ENCODE measurements at regions not wholly inside any gene's neighbourhood (a gene's known extent, or its start where the extent isn't known, plus 50 kb on each side); places are given as distances from the start of the nearest gene placed in this dataset.

DNA sequence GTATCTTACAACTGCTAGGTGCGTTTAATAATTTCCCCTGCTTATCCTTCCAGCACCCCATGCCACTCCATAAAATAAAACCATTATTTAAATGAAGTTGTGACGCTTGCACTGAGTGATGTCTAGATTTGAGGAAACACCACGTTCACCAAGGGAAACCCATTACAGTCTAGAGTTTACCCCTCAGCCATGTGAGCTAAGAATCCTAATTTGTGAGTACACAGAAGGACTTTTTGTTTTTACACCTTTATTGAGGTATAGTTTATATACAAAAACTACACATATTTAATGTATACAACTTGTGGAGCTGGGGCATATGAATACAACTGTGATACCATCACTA is 326.8 kb downstream of the RAPGEF2 start:
- no peak for DNase-seq (ENCODE audit: low read depth)
- TF ChIP-seq, protein P1, sequence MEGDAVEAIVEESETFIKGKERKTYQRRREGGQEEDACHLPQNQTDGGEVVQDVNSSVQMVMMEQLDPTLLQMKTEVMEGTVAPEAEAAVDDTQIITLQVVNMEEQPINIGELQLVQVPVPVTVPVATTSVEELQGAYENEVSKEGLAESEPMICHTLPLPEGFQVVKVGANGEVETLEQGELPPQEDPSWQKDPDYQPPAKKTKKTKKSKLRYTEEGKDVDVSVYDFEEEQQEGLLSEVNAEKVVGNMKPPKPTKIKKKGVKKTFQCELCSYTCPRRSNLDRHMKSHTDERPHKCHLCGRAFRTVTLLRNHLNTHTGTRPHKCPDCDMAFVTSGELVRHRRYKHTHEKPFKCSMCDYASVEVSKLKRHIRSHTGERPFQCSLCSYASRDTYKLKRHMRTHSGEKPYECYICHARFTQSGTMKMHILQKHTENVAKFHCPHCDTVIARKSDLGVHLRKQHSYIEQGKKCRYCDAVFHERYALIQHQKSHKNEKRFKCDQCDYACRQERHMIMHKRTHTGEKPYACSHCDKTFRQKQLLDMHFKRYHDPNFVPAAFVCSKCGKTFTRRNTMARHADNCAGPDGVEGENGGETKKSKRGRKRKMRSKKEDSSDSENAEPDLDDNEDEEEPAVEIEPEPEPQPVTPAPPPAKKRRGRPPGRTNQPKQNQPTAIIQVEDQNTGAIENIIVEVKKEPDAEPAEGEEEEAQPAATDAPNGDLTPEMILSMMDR (IDR thresholded peaks at IDR 0.05; ENCODE audit: control insufficient read depth, extremely low read depth, insufficient read depth): no peak
- no peak overlapping the region for H3K4me3 ChIP-seq (ENCODE audit: low read depth, low read length)

DNA sequence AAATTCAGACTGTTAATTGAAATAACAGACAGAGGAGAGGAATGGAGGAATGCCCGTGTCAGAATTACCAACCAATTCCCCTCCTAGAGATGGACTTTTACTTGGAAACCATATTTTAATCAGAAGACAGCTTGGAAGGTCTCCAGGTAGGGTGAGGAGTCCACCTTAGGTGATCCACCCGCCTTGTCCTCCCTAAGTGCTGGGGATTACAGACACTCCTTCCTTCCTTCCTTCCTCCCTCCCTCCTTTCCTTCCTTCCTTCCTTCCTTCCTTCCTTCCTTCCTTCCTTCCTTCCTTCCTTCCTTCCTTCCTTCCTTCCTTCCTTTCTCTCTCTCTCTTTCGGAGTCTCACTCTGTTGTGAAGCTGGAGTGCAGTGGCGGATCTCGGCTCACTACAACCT is 328.0 kb downstream of the RAPGEF2 start:
- no peak overlapping the region for H3K4me3 ChIP-seq (ENCODE audit: low read depth, low read length)
- TF ChIP-seq, protein P1 (IDR thresholded peaks at IDR 0.05; ENCODE audit: control insufficient read depth, extremely low read depth, insufficient read depth): no peak
- DNase-seq (ENCODE audit: low read depth): no peak

DNA sequence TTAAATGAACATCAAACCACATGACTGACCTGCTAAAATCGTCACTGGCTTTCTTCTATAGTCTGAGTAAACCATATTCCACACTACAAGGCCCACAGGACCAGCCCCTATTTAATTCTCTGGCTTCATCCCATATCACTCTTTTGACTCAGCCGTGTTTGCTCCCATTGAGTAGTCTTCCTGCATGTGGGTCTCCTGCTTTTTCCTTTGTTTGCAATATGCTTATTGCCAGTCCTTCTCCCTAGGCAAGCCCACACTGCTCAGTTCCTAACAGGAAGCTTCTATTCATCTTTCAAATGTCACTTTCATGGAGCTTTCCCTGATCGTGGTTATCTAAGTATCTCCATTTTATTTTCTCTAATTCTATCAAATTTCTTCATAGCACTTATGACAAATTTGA is 329.6 kb downstream of the RAPGEF2 start:
- TF ChIP-seq, protein P1 (IDR thresholded peaks at IDR 0.05; ENCODE audit: control insufficient read depth, extremely low read depth, insufficient read depth): no peak
- H3K4me3 ChIP-seq (ENCODE audit: low read depth, low read length): no peak overlapping the region
- no peak for DNase-seq (ENCODE audit: low read depth)

DNA sequence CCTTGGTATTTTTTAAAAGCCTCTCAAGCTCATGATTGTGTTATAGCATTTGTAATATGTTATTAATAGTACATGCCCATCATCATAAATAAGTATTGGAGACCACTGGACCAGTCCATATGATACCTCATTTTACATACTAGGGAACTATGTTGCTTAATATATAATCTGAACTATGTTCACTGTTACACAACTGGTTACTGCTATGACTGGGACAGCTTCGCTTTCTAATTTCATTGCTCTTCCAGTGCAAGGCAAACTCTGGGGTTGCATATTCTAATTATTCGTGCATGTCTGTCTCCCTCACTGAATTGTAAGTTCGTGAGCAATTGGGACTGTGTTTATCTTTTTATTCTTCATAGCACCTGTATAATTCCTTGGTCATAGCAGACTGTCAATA is 330.5 kb downstream of the RAPGEF2 start:
- TF ChIP-seq, protein P1 (IDR thresholded peaks at IDR 0.05; ENCODE audit: control insufficient read depth, extremely low read depth, insufficient read depth): no peak
- DNase-seq (ENCODE audit: low read depth): no peak
- no peak overlapping the region for H3K4me3 ChIP-seq (ENCODE audit: low read depth, low read length)

DNA sequence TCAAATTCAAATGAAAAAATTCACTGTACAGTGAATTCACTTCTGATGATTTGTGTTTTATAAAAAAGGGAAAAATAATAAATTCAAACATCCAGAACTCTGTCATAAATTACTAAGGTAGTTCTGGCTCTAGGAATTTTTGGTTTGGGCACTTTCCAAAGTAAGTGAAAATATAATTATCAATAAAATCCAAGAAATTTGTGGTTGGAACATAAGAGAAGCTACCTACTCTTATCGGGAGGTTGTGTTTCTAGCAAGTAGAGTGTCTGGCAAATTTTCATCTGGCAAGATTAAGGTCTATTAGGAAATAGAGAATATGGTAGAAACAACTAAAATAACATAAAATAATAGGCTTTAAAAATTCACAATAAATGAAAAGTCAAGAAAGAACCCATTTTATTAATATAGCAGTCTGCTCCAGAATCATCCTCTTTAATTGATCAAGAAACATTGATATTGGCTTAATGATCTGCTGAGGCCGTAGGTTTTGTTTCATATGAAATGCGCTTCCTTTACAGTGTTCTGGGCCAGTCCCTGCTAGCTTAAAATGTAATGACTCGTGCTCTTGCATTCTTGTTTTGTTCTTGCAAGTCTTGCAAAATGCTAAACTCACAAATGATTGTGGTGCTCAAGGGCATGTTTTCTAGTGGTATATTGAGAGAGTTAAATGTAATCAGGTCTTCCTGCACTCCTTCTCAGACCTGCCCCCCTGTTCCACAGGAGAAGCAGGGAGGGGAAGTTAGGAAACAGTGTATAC is 331.4 kb downstream of the RAPGEF2 start:
- no peak overlapping the region for H3K4me3 ChIP-seq (ENCODE audit: low read depth, low read length)
- DNase-seq (ENCODE audit: low read depth): no peak
- TF ChIP-seq, protein P1 (IDR thresholded peaks at IDR 0.05; ENCODE audit: control insufficient read depth, extremely low read depth, insufficient read depth): no peak

DNA sequence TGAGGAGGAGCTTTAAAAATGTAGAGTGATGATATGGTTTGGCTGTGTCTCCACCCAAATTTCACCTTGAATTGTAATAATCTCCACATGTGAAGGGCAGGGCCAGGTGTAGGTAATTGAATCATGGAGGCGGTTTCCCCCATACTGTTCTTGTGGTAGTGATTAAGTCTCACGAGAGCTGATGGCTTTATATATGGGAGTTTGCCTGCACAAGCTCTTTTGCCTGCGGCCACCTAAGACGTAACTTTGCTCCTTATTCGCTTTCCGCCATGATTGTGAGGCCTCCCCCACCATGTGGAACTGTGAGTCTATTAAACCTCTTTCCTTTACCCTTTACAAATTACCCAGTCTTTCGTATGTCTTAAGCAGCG is 332.0 kb downstream of the RAPGEF2 start:
- H3K4me3 ChIP-seq (ENCODE audit: low read depth, low read length): no peak overlapping the region
- no peak for DNase-seq (ENCODE audit: low read depth)
- TF ChIP-seq, protein P1 (IDR thresholded peaks at IDR 0.05; ENCODE audit: control insufficient read depth, extremely low read depth, insufficient read depth): no peak

DNA sequence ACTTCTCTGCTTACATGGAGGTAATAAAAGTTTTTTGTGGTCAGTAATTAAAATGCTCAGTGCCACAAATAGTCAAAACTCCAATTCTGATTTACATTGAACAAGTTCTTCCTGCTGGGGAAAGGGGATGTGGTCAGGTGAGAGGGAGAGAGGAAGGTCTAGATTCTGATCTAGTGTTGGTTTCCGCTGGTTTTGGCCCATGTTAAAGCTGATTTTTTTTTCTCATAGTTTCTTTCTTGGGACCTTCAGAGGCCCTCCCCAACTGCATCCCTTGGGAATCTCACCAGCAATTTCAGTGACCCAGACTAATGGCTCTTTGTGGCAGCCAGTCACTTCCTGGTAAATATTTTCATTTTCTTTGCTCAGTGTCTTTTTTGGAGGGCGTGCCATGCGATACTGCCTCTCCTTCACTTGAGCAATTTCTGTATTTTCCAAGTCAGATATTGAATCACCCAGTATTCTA is 332.7 kb downstream of the RAPGEF2 start:
- TF ChIP-seq, protein P1 (IDR thresholded peaks at IDR 0.05; ENCODE audit: control insufficient read depth, extremely low read depth, insufficient read depth): no peak
- no peak overlapping the region for H3K4me3 ChIP-seq (ENCODE audit: low read depth, low read length)
- no peak for DNase-seq (ENCODE audit: low read depth)
